HG03175 (cell line): ENCODE measurements at regions not wholly inside any gene's neighbourhood (a gene's known extent, or its start where the extent isn't known, plus 50 kb on each side); places are given as distances from the start of the nearest gene placed in this dataset.
"Not testable (repeated sequence)": the region's sequence is repeated elsewhere in the genome, so short reads cannot be mapped to it uniquely, and the experiment has no call there.

Source experiments
- ATAC-seq: cut with Tn5 transposase; IDR thresholded peaks from one replicate; pipeline ENCODE4 v1.9.1; 2021; ENCODE audit warnings: mild to moderate bottlenecking, moderate library complexity; ENCODE audit not compliant: unreplicated experiment

GRCh38 chr13:74747186-74747955 lies 613.2 kb upstream of the KLF12 start:
- no peak for ATAC-seq

DNA sequence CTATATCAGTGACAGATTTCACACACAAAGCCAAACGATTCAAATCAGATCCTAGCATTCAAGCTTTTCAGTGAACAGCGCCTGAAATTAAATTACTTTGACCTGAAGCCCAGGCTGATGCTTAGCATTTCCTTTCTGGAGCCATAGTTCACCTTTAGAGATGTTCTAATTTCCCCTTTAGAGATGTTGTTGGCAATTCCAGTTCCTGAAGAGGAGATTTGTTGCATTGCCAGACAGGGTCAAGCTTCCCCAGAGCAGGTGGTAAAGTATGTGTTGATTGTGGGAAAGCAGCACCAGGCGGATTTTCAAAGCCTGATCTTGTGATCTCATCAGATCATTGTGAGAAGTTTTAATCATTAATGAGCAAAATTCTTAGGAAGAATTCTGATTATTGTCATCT lies 609.8 kb upstream of the KLF12 start:
- no peak for ATAC-seq

GRCh38 chr13:74741732-74742131 lies 607.5 kb upstream of the KLF12 start:
- ATAC-seq, result no peak

DNA sequence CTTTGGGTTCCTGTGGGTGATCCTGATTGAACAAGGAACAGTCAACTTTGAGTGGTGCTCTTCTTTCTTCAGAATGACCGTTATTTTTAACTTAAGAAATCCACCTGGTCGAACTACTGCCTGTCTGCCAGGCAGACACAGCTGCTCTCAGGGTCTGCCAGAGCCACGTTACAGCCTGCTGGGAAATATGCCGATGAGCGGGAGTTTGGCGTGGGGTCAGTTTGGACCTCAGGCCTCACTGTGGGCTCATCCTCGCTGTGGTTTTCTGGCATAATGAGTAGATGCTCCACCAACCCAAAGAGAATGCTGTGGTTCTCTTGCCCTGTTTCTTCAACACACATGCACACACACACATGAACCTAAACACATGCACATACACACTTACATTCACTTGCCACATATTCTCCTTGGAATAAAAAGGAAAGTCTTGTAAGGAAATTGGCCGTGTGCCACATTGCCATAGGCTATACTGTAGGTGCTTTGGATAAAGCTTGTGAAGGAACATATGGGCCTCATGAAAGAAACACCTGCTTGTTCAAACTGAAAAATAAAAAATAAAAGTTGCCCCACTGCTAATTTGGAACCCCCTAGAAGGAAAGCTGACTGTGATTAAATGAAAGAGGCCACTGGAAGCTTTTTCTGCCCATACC lies 598.7 kb upstream of the KLF12 start:
- no peak for ATAC-seq

DNA sequence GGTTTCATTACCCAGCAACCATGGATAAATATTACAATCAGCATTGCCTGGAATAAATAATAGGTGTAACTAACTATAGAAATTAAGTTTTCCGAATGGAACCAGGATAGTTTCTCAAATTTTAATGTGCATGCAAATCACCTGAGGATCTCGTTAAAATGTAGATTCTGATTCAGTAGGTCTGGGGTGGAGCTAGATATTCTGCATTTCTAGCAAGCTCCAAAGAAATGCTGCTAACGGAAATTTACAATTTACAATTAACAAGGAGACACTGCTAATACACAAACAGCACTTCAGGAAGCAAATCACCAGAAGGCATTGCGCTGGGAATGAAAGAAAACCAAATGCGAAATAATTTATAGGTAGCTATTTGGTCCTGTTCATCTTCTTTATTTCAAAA lies 597.5 kb upstream of the KLF12 start:
- no peak for ATAC-seq

- ATAC-seq, result no peak
Measured at GRCh38 chr13:74730556-74731331, 596.5 kb upstream of the KLF12 start.

DNA sequence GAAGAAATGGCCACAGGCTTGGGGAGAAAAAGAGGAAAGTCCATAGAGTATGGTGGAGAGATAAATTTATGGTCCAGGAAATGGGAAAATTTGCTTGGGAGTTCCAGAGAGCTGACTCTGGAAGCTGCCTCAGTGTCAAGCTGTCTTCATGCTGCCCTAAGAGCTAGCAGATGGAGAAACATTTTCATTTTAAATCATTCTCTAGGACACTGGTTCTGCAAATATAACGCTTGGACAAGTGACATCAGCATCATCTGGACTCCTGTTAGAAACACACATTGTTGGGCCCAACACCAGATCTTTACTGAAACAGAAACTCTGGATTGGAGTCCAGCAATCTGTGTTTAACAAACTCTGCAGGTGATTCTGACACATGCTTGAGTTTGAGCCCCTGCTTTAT lies 592.0 kb upstream of the KLF12 start:
- no peak for ATAC-seq

DNA sequence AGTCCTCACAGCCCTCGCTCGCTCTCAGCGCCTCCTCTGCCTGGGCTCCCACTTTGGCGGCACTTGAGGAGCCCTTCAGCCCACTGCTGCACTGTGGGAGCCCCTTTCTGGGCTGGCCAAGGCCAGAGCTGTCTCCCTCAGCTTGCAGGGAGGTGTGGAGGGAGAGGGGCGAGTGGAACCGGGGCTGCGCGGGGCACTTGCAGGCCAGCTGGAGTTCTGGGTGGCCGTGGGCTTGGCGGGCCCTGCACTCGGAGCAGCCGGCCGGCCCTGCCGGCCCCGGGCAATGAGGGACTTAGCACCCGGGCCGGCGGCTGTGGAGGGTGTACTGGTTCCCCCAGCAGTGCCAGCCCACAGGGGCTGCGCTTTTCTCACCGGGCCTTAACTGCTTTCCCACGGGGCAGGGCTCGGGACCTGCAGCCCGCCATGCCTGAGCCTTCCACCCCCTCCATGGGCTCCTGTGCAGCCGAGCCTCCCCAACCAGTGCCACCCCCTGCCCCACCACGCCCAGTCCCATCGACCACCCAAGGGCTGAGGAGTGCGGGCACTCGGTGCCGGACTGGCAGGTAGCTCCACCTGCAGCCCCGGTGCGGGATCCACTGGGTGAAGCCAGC lies 584.1 kb upstream of the KLF12 start:
- ATAC-seq, result not testable (repeated sequence)

GRCh38 chr13:74715718-74716117 lies 581.5 kb upstream of the KLF12 start:
- ATAC-seq, result no peak

- no peak for ATAC-seq
Measured at GRCh38 chr13:74710006-74710405, 575.8 kb upstream of the KLF12 start.

- ATAC-seq, result no peak
Measured at GRCh38 chr13:74709226-74709625, 575.0 kb upstream of the KLF12 start.

- ATAC-seq, result no peak
Measured at GRCh38 chr13:74708629-74709028, 574.4 kb upstream of the KLF12 start.

GRCh38 chr13:74707291-74707690 lies 573.1 kb upstream of the KLF12 start:
- ATAC-seq, result no peak

- no peak for ATAC-seq
Measured at GRCh38 chr13:74706801-74707200, 572.6 kb upstream of the KLF12 start.

DNA sequence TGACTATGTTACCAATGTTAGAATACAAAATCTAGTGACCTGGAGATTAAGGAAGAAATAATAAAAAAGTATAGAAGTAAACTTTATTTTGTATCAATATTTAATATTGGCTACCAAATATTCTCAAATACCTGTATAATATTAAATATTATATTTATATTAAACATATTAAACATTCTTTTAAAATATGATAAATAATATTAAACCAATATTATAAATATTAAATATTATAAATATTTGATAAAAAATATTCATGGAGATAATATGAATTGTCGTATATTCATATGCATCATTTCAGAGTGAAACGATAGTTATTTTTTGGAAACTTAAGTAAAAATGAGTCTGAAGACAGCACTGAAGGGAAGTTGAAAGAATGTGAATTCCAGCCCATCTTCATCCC lies 571.2 kb upstream of the KLF12 start:
- ATAC-seq, result no peak

- ATAC-seq, result no peak
Measured at GRCh38 chr13:74703855-74704387, 569.7 kb upstream of the KLF12 start.

- ATAC-seq, result no peak
Measured at GRCh38 chr13:74696148-74696922, 562.1 kb upstream of the KLF12 start.

GRCh38 chr13:74695021-74695800 lies 561.0 kb upstream of the KLF12 start:
- no peak for ATAC-seq

DNA sequence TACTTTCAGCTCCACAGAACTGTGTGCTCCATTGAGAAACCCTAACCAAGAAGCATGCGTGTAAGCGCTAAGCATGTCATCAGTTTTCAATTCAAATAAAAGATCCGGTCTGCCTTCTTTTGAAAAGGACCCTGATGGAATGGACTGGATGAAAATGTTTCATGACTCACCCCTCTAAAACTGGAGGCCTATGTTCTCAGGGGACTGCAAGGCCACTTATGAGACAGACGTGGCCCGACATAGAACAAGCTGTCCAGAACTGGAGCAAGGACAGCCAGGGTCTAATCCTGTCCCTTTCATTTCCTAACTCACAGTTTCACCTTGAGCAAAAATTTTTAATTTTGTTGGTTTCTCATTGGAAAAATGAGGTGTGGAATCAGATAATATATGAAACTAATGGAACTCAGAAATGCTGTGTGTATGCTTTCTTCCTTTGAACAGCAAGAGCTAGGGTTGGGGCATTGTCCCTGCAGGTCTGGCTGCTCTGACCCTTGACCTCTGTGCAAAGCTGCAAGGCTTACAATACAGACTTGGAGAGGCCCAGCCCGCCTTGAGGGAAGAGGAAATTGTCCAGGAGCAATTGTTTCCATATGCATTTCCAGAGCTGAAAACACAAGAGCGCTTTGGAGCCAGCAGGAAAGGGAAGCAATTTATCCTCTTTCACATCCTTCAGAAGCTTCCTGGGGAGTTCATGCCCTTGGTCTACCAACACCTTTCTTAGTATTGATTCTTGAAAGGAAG lies 553.4 kb upstream of the KLF12 start:
- ATAC-seq, result no peak
